GM12878 (cell line): ENCODE measurements at regions not wholly inside any gene's neighbourhood (a gene's known extent, or its start where the extent isn't known, plus 50 kb on each side); places are given as distances from the start of the nearest gene placed in this dataset.

Experiments
- ATAC-seq: fragments of 200-7000 bp; cut with Tn5 transposase; 3 replicates; pipeline ENCODE4 v1.9.1; 2020; ENCODE audit warnings: mild to moderate bottlenecking, moderate library complexity
- BruUV-seq: library from RNA; stranded (reverse); fragments of 400-500 nt; replicated peaks from 2 replicates; lab custom pipeline; 2021; lab: Mats Ljungman, UMichigan
- CTCF ChIA-PET: fragments of 300-600 bp; sonication (Branson Sonifier 250); formaldehyde crosslinking; extraction: SDS; loops from one replicate; lab custom pipeline; 2021; ENCODE audit warnings: inconsistent platforms; lab: Yijun Ruan, JAX
- POLR2A ChIA-PET: fragments of 350-600 bp; formaldehyde crosslinking; extraction: SDS; loops from one replicate; lab custom pipeline; 2021; ENCODE audit warnings: inconsistent platforms; lab: Charles Lee
- RAD21 ChIA-PET: fragments of 300-600 bp; sonication (Branson Sonifier 250); formaldehyde crosslinking; loops from one replicate; lab custom pipeline; 2023; ENCODE audit warnings: antibody characterized with exemption; ENCODE audit not compliant: unreplicated experiment; lab: Charles Lee
- SMC1A ChIA-PET: fragments of 300-600 bp; sonication (Branson Sonifier 250); formaldehyde crosslinking; loops from one replicate; lab custom pipeline; 2023; ENCODE audit not compliant: unreplicated experiment, uncharacterized antibody; lab: Charles Lee
- DNase-seq: peaks from one replicate; pipeline ENCODE4 v3.0.0-alpha.2; 2011; ENCODE audit warnings: low read depth, low spot score
- FAIRE-seq: peaks from 3 replicates; lab custom pipeline; 2011; peaks lifted over from hg19 to GRCh38; lab: Jason Lieb, UNC
- H2AFZ ChIP-seq: 2 replicates; pipeline ENCODE4 v1.6.0; 2011; ENCODE audit warnings: low read depth, low read length, control low read depth; ENCODE audit not compliant: control insufficient read depth
- H3K27ac ChIP-seq: 2 replicates; pipeline ENCODE4 v1.5.1; 2011; ENCODE audit warnings: control low read depth; ENCODE audit not compliant: control insufficient read depth, insufficient read depth
- H3K27me3 ChIP-seq, 2 experiments: replicated peaks in 1 of 2; 2 replicates each; pipeline versions ENCODE4 v1.6.0 to v1.6.1; 2011; ENCODE audit warnings: low read length in 1 of 2; ENCODE audit not compliant: control insufficient read depth in 2 of 2, insufficient read depth in 2 of 2
- H3K36me3 ChIP-seq, 2 experiments: 2 replicates each; pipeline ENCODE4 v1.5.1; 2011; ENCODE audit warnings: low read length in 1 of 2; ENCODE audit not compliant: control insufficient read depth in 2 of 2, insufficient read depth in 2 of 2
- H3K4me1 ChIP-seq: 2 replicates; pipeline ENCODE4 v1.6.1; 2011; ENCODE audit warnings: mild to moderate bottlenecking, low read length, moderate library complexity, mixed read lengths; ENCODE audit not compliant: control insufficient read depth, insufficient read depth
- H3K4me2 ChIP-seq: 2 replicates; pipeline ENCODE4 v1.6.0; 2011; ENCODE audit warnings: control low read depth; ENCODE audit not compliant: control insufficient read depth, insufficient read depth
- H3K4me3 ChIP-seq: fragments of 200-600 bp; sonication (generic); 2 replicates; pipeline ENCODE4 v1.5.1; 2016
- H3K79me2 ChIP-seq: 2 replicates; pipeline ENCODE4 v1.6.0; 2011; ENCODE audit warnings: low read length; ENCODE audit not compliant: control insufficient read depth, insufficient read depth
- H3K9ac ChIP-seq: 2 replicates; pipeline ENCODE4 v1.8.0; 2011; ENCODE audit warnings: low read length, control low read depth, mixed read lengths; ENCODE audit not compliant: control insufficient read depth, insufficient read depth
- H3K9me3 ChIP-seq: replicated peaks from 3 replicates; pipeline ENCODE4 v1.5.1; 2011; ENCODE audit warnings: mild to moderate bottlenecking, low read length; ENCODE audit not compliant: control insufficient read depth, insufficient read depth
- H4K20me1 ChIP-seq: 2 replicates; pipeline ENCODE4 v1.6.0; 2011; ENCODE audit not compliant: control insufficient read depth, insufficient read depth
- BACH1 ChIP-seq: fragments of 450-650 bp; IDR thresholded peaks from 2 replicates; pipeline ENCODE4 v1.6.1; 2017; ENCODE audit warnings: mild to moderate bottlenecking, borderline replicate concordance
- CHD2 ChIP-seq: IDR thresholded peaks from 2 replicates; pipeline ENCODE4 v1.6.1; 2011; ENCODE audit warnings: low read depth, low read length, improper control_type of control experiment, borderline replicate concordance
- CREB1 ChIP-seq: IDR thresholded peaks from 2 replicates; pipeline ENCODE4 v1.6.1; 2012; ENCODE audit warnings: low read depth, mild to moderate bottlenecking, inconsistent platforms
- MTA2 ChIP-seq: fragments of 450-650 bp; IDR thresholded peaks from 2 replicates; pipeline ENCODE4 v1.6.1; 2016; ENCODE audit warnings: low read depth, mild to moderate bottlenecking, moderate library complexity
- NFIC ChIP-seq: IDR thresholded peaks from 2 replicates; pipeline ENCODE4 v1.6.1; 2012; ENCODE audit warnings: low read depth, mild to moderate bottlenecking, inconsistent platforms, low read length, moderate library complexity
- PML ChIP-seq: IDR thresholded peaks from 2 replicates; pipeline ENCODE4 v1.6.1; 2012; ENCODE audit warnings: low read length, inconsistent platforms
- POLR2AphosphoS5 ChIP-seq: IDR thresholded peaks from 2 replicates; pipeline ENCODE4 v1.6.1; 2011; ENCODE audit warnings: mild to moderate bottlenecking, low read length, inconsistent platforms
- RAD21 ChIP-seq: IDR thresholded peaks from 2 replicates; pipeline ENCODE4 v1.6.1; 2011; ENCODE audit warnings: mild to moderate bottlenecking, low read depth, low read length, moderate library complexity; ENCODE audit not compliant: insufficient read depth
- RB1 ChIP-seq: fragments of 450-650 bp; formaldehyde crosslinking; IDR thresholded peaks from 2 replicates; pipeline ENCODE4 v1.6.1; 2017; ENCODE audit warnings: mild to moderate bottlenecking, borderline replicate concordance
- SMAD5 ChIP-seq: IDR thresholded peaks from 2 replicates; pipeline ENCODE4 v1.6.1; 2016; ENCODE audit warnings: antibody characterized with exemption, low read depth
- TCF3 ChIP-seq: IDR thresholded peaks from 2 replicates; pipeline ENCODE4 v1.6.1; 2012; ENCODE audit warnings: low read depth, mild to moderate bottlenecking, low read length, borderline replicate concordance; ENCODE audit not compliant: insufficient read depth
- WGBS: methylation state at CpG from one replicate; pipeline ENCODE4 v1.1.6; 2016; ENCODE audit warnings: low lambda C conversion rate; ENCODE audit not compliant: insufficient replicate concordance, insufficient coverage; ENCODE audit errors: missing lambda C conversion rate; 5-methylcytosine and 5-hydroxymethylcytosine counted together
- in situ Hi-C: fragments of 300-500 bp; cut with MboI; formaldehyde crosslinking; loops from 9 replicates; pipeline ENCODE4 v1.14.3; 2018; ENCODE audit warnings: mixed read lengths
- intact Hi-C: fragments of 100-400 bp; cut with micrococcal nuclease; formaldehyde crosslinking; loops from one replicate; pipeline ENCODE4 v1.14.2; 2022; ENCODE audit not compliant: unreplicated experiment

DNA sequence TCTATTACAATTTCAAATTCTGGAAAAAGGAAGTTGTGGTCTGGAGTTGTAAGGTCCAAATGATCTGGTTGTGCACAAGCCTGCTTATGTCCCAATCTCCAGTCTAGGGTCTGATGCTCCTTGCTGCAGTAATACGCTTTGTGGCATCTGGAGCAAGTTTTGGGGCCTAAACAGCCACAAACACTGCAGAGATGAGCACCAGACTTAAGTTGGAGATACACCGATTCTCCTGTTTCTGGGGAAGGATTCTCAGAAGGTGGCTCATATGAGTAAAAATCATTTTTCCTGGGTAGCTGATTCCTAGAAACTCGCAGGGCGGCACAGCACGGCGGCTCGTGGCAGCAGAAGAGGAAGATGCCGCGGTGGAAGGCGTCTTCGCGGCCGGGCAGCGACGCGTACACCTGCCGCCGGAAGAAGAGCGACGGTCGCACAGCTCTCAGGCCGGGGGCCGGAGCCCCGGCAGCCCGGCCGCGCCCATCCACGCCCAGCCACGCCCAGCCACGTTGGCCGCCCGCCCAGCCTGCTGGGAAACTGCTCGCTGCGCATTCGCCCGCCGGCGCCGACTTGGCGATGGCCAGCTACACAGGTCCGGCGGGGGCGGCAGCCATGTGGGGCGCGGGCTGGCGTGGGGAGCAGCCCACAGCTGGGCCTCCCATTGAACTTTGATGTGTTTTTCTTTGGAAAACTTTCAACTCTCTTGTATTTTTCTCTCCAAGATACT lies 129.0 kb downstream of the ASCL4 start (continued):
- TF ChIP-seq POLR2AphosphoS5 = 0 out of 2 replicates have a peak, but pooled peaks have one; percentile 43
- no peak for TF ChIP-seq NFIC
- peak; percentile 56; the same call in 1 of the 2 replicates for TF ChIP-seq BACH1
- no peak for TF ChIP-seq SMAD5
- peak; percentile 34; the same call in 1 of the 2 replicates for TF ChIP-seq PML
- no peak for TF ChIP-seq TCF3
- TF ChIP-seq RB1 = peak; percentile 71; the same call in 1 of the 2 replicates
- no peak for TF ChIP-seq CHD2

DNA sequence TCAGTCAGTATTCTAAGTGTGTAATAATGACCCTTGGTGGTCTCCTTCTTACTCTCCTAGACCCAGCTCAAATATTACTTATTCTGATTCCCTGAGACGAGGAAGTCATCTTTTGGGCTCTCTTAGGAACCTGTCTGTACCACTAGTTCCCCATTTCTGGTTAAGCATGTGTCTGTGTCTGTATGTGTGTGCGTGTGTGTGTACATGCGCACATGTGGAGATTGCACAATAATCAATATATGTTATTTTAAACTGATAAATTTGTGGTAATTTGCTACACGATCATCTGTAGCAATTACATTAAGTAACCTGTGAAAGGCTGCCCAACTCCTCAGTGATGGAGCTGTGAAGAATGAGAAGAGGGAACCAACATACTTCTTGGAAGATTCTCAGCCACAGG lies 132.2 kb downstream of the ASCL4 start:
- Histone ChIP-seq H3K9ac (no peak overlapping the region), H3K27ac (no peak overlapping the region), H3K4me2 (no peak overlapping the region), H3K36me3 (no peaks in the 10 kb centered on the region), H3K4me1 (no peaks in the 10 kb centered on the region; the same call in 1 of the 2 replicates), H4K20me1 (no peaks in the 10 kb centered on the region), H3K27me3 (no peaks in the 10 kb centered on the region; a peak in 2 of 4 replicates), H2AFZ (no peak overlapping the region), H3K79me2 (no peaks in the 10 kb centered on the region), H3K4me3 (no peak overlapping the region), H3K9me3 (no peaks in the 10 kb centered on the region)
- intact Hi-C loops (no loop called here), in situ Hi-C loops (no loop called here)
- DNase-seq (no peak), ATAC-seq (no peak), FAIRE-seq (no peak)
- ChIA-PET RAD21 (no interaction called here), SMC1A (no interaction called here), CTCF (no interaction called here), POLR2A (no interaction called here)
- no TSS peak for BruUV-seq
- WGBS = 20% methylated on average over 4 of the region's 4 CpGs
- no peak for TF ChIP-seq MTA2
- no peak for TF ChIP-seq CREB1
- TF ChIP-seq RAD21 = no peak
